ENCODE measurements at regions not wholly inside any gene's neighbourhood (a gene's known extent, or its start where the extent isn't known, plus 50 kb on each side); places are given as distances from the start of the nearest gene placed in this dataset.

- TF ChIP-seq, protein P1, sequence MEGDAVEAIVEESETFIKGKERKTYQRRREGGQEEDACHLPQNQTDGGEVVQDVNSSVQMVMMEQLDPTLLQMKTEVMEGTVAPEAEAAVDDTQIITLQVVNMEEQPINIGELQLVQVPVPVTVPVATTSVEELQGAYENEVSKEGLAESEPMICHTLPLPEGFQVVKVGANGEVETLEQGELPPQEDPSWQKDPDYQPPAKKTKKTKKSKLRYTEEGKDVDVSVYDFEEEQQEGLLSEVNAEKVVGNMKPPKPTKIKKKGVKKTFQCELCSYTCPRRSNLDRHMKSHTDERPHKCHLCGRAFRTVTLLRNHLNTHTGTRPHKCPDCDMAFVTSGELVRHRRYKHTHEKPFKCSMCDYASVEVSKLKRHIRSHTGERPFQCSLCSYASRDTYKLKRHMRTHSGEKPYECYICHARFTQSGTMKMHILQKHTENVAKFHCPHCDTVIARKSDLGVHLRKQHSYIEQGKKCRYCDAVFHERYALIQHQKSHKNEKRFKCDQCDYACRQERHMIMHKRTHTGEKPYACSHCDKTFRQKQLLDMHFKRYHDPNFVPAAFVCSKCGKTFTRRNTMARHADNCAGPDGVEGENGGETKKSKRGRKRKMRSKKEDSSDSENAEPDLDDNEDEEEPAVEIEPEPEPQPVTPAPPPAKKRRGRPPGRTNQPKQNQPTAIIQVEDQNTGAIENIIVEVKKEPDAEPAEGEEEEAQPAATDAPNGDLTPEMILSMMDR (conservative IDR thresholded peaks at IDR 0.05; ENCODE audit: low read depth, low read length), result no peak
- no peak for TF ChIP-seq EZH2 (IDR thresholded peaks at IDR 0.05; ENCODE audit: borderline replicate concordance, low read depth, low read length, poor library complexity, severe bottlenecking)
Observed at GRCh38 chr4:19346636-19347035, 905.1 kb upstream of the SLIT2 start.
